Spleen (tissue), 7 donors: ENCODE measurements at regions not wholly inside any gene's neighbourhood (a gene's known extent, or its start where the extent isn't known, plus 50 kb on each side); places are given as distances from the start of the nearest gene placed in this dataset.

ENCODE experiments used
- POLR2AphosphoS5 ChIP-seq, 3 donors: sonication (generic); formaldehyde crosslinking; IDR thresholded peaks; one replicate each; pipeline ENCODE4 v1.5.1; 2017; ENCODE audit warnings: antibody characterized with exemption in 3 of 3
- TF ChIP-seq, protein P1 (sequence below), 11 experiments: fragments of 200-600 bp in 7 of 11; fragments of 450-650 bp in 4 of 11; sonication (generic) in 4 of 11; IDR thresholded peaks in 8 of 11; conservative IDR thresholded peaks in 3 of 11; 1 replicate in 7 of 11; 2 replicates in 4 of 11; pipeline versions ENCODE4 v1.4.0 to v1.8.0; 2016 to 2021; ENCODE audit warnings: antibody characterized with exemption in 11 of 11, inconsistent platforms in 4 of 11, mild to moderate bottlenecking in 1 of 11
- donor health status: DM: no; HTN: no; CAD: no; lungs with moderate emphysema.
- donor health status: DM: no; HTN: no; CAD: no.
- donor health status: DM: no; HTN: no; CAD: no.

DNA sequence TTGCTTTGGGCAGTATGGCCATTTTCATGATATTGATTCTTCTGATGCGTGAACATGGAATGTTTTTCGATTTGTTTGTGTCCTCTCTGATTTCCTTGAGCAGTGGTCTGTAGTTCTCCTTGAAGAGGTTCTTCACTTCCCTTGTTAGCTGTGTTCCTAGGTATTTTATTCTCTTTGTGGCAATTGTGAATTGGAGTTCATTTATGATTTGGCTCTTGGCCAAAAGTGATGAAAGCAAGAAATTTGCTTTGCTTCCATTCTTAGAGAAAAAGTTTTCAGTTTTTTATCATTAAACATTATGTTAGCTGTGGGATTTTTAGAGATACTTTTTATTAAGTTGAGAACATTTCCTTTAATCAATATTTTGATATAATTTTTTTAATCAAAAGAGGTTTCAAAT lies 203.5 kb downstream of the TAF11L14 start:
- TF ChIP-seq, protein P1, sequence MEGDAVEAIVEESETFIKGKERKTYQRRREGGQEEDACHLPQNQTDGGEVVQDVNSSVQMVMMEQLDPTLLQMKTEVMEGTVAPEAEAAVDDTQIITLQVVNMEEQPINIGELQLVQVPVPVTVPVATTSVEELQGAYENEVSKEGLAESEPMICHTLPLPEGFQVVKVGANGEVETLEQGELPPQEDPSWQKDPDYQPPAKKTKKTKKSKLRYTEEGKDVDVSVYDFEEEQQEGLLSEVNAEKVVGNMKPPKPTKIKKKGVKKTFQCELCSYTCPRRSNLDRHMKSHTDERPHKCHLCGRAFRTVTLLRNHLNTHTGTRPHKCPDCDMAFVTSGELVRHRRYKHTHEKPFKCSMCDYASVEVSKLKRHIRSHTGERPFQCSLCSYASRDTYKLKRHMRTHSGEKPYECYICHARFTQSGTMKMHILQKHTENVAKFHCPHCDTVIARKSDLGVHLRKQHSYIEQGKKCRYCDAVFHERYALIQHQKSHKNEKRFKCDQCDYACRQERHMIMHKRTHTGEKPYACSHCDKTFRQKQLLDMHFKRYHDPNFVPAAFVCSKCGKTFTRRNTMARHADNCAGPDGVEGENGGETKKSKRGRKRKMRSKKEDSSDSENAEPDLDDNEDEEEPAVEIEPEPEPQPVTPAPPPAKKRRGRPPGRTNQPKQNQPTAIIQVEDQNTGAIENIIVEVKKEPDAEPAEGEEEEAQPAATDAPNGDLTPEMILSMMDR (IDR thresholded peaks at IDR 0.05 in 8 of 11, conservative IDR thresholded peaks at IDR 0.05 in 3 of 11), result no peak
- no peak for TF ChIP-seq POLR2AphosphoS5 (IDR thresholded peaks at IDR 0.05)
